SK-N-SH treated with all-trans-retinoic acid at 6 μM for 48 hours (cell line): ENCODE measurements at regions not wholly inside any gene's neighbourhood (a gene's known extent, or its start where the extent isn't known, plus 50 kb on each side); places are given as distances from the start of the nearest gene placed in this dataset.

Experiments used
- ZFP3 ChIP-seq: fragments of 250-450 bp; sonication (Bioruptor Pico); IDR thresholded peaks from 2 replicates; pipeline ENCODE4 v1.5.0; 2020; ENCODE audit warnings: mild to moderate bottlenecking, moderate library complexity
- ZNF8 ChIP-seq: fragments of 450-650 bp; formaldehyde crosslinking; IDR thresholded peaks from 2 replicates; pipeline ENCODE4 v1.5.0; 2020; ENCODE audit warnings: mild to moderate bottlenecking, moderate library complexity
- TF ChIP-seq, protein P1 (sequence below): fragments of 250-450 bp; sonication (Bioruptor Pico); IDR thresholded peaks from 2 replicates; pipeline ENCODE4 v1.5.0; 2020; ENCODE audit warnings: mild to moderate bottlenecking, moderate library complexity

DNA sequence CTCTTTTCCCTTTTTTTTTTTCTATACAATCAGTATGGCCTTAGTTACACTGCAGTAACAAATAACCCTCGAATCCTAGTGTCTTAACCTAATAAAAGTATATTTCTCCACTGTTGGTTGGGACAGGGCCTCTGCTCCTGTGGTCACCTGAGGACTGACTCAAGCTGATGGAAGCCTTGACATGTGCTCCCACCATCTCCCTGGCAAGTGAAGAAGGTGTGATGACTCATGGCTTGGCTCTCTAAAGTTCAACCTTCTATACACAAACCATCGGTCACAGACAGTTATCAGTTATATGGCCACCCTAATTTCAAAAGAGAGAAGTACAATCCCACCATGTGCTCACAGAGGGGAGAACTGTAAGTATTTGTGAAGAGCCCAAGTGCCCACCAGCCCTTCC, 65.8 kb upstream of the CACNA2D3 start:
- TF ChIP-seq ZNF8 (CRISPR knock-in tag) = no peak
- no peak for TF ChIP-seq ZFP3 (CRISPR knock-in tag)
- TF ChIP-seq, protein P1, sequence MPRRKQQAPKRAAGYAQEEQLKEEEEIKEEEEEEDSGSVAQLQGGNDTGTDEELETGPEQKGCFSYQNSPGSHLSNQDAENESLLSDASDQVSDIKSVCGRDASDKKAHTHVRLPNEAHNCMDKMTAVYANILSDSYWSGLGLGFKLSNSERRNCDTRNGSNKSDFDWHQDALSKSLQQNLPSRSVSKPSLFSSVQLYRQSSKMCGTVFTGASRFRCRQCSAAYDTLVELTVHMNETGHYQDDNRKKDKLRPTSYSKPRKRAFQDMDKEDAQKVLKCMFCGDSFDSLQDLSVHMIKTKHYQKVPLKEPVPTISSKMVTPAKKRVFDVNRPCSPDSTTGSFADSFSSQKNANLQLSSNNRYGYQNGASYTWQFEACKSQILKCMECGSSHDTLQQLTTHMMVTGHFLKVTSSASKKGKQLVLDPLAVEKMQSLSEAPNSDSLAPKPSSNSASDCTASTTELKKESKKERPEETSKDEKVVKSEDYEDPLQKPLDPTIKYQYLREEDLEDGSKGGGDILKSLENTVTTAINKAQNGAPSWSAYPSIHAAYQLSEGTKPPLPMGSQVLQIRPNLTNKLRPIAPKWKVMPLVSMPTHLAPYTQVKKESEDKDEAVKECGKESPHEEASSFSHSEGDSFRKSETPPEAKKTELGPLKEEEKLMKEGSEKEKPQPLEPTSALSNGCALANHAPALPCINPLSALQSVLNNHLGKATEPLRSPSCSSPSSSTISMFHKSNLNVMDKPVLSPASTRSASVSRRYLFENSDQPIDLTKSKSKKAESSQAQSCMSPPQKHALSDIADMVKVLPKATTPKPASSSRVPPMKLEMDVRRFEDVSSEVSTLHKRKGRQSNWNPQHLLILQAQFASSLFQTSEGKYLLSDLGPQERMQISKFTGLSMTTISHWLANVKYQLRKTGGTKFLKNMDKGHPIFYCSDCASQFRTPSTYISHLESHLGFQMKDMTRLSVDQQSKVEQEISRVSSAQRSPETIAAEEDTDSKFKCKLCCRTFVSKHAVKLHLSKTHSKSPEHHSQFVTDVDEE = no peak
